Heart left ventricle (tissue), 13 donors: ENCODE measurements at regions not wholly inside any gene's neighbourhood (a gene's known extent, or its start where the extent isn't known, plus 50 kb on each side); places are given as distances from the start of the nearest gene placed in this dataset.

Source experiments
- POLR2A ChIP-seq, 2 donors: fragments of 450-650 bp; IDR thresholded peaks; one replicate each; pipeline ENCODE4 v1.6.1; 2017; ENCODE audit warnings: antibody characterized with exemption in 2 of 2, mild to moderate bottlenecking in 2 of 2, moderate library complexity in 2 of 2
- TF ChIP-seq, protein P1 (sequence below), 12 donors: fragments of 200-600 bp; sonication (generic) in 4 of 12; IDR thresholded peaks; one replicate each; pipeline versions ENCODE4 v1.5.0 to v1.8.0; 2018 to 2022; ENCODE audit warnings: antibody characterized with exemption in 12 of 12, mild to moderate bottlenecking in 5 of 12
- donor health status: ischemic (EF 13 %, LVEDD 7.1; RV severe dilation, severe dysfunction).
- donor health status: DM: no; HTN: yes; CAD: no.
- donor health status: DM: no; HTN: no; CAD: no.
- donor health status: ischemic (EF 25% LVEDD 6.9; RV normal size, moderate dysfunction).
- donor health status: ischemic (EF 25% LVEDD 5.7; RV mildly dilated, moderate dysfunction).
- donor health status: ischemic (EF 35%, LVEDD 5.7; RV mildly dilated, moderate dysfunction).
- donor health status: nonischemic (EF 11% LVEDD 7.7; RV severe dilation, severe dysfunction).
- donor health status: DM: yes; HTN: yes; CAD: no.
- donor health status: PGD.
- donor health status: ischemic (EF 29% LVEDD 5.4; RV normal size, mild dysfunction).
- donor health status: nonischemic (EF 23%, LVEDD 6.1; RV moderate dilation, normal function).

DNA sequence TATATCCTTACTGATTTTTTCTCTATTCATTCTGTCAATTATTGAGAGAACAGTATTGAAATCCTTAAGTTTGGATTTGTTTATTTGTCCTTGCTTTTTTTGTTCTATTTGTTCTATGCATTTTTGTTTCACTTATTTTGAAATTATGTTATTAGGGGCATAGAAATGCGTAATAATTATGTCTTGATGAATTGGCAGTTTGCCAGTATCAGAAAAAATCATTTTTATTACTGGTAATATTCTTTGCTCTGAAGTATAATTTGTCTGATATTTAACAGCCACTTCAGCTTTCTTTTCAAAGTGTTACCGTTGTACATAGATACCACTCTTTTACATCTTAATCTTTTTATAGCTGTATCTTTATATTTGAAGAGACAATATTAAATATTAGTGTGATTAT is 2090.9 kb upstream of the WWC1 start:
- no peak for TF ChIP-seq POLR2A (IDR thresholded peaks at IDR 0.05)
- TF ChIP-seq, protein P1, sequence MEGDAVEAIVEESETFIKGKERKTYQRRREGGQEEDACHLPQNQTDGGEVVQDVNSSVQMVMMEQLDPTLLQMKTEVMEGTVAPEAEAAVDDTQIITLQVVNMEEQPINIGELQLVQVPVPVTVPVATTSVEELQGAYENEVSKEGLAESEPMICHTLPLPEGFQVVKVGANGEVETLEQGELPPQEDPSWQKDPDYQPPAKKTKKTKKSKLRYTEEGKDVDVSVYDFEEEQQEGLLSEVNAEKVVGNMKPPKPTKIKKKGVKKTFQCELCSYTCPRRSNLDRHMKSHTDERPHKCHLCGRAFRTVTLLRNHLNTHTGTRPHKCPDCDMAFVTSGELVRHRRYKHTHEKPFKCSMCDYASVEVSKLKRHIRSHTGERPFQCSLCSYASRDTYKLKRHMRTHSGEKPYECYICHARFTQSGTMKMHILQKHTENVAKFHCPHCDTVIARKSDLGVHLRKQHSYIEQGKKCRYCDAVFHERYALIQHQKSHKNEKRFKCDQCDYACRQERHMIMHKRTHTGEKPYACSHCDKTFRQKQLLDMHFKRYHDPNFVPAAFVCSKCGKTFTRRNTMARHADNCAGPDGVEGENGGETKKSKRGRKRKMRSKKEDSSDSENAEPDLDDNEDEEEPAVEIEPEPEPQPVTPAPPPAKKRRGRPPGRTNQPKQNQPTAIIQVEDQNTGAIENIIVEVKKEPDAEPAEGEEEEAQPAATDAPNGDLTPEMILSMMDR (IDR thresholded peaks at IDR 0.05): no peak
